Cardiac muscle cell (in vitro differentiated cells and primary cell): ENCODE measurements at regions not wholly inside any gene's neighbourhood (a gene's known extent, or its start where the extent isn't known, plus 50 kb on each side); places are given as distances from the start of the nearest gene placed in this dataset.

ENCODE experiments used
- DNase-seq, 2 donors: peaks; one replicate each; pipeline versions ENCODE4 v3.0.0 to v3.0.0-alpha.2; 2010 to 2017; ENCODE audit warnings: low read depth in 1 of 2, low spot score in 1 of 2
- H3K27ac ChIP-seq: fragments of 200-600 bp; sonication (generic); 2 replicates; pipeline ENCODE4 v1.5.1; 2016
- H3K27me3 ChIP-seq: fragments of 200-600 bp; sonication (generic); 2 replicates; pipeline ENCODE4 v1.6.0; 2016; ENCODE audit warnings: control low read depth
- H3K36me3 ChIP-seq: fragments of 200-600 bp; sonication (generic); 2 replicates; pipeline ENCODE4 v1.5.1; 2016; ENCODE audit warnings: control low read depth
- H3K4me1 ChIP-seq: fragments of 200-600 bp; sonication (generic); 2 replicates; pipeline ENCODE4 v1.8.1; 2017; ENCODE audit warnings: low read depth, mild to moderate bottlenecking, mixed run types
- H3K4me3 ChIP-seq: fragments of 200-600 bp; sonication (generic); 2 replicates; pipeline ENCODE4 v1.5.1; 2016; ENCODE audit warnings: mild to moderate bottlenecking
- H3K9me3 ChIP-seq: fragments of 200-600 bp; sonication (generic); 2 replicates; pipeline ENCODE4 v1.5.1; 2017; ENCODE audit warnings: low read depth, mild to moderate bottlenecking, control low read depth
- CTCF ChIP-seq: IDR thresholded peaks from 2 replicates; pipeline ENCODE4 v1.5.1; 2012; ENCODE audit warnings: low read depth, mild to moderate bottlenecking, low read length

DNA sequence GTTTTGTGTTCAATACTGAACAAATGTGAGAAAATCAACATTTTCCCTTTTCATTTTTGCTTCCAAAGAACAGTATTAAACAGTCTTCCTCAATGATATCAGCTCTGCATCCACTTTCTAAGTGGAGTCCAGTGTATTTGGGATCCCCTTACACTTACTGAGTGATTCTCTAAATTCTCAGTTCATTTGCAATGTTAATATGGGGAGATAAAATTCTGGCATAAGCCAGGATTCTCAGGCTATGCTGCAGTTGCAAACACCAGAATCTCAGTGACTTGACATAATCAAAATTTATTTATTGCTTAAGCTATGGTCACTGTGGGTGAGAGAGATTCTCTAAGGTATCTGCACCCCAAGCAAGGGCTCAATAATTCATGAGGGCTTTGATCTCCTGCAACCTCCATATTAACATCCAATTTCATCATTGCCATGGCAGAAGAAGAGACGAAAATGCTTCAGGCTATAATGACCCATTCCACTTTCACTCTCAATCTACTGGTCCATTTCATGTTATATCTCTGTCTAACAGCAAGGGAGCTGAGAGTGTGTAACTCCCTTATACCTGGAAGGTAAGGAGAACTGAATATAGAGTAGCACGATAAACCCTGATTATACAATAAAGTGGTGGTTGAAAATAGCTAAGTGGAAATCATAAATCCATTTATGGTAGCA is 64.1 kb upstream of the CARD18 start:
- no peak overlapping the region for H3K27ac ChIP-seq
- peaks cover 8% of the 10 kb centered on the region for H3K4me1 ChIP-seq
- no peaks in the 10 kb centered on the region for H3K36me3 ChIP-seq
- H3K9me3 ChIP-seq, result no peaks in the 10 kb centered on the region
- H3K4me3 ChIP-seq, result no peak overlapping the region
- no peaks in the 10 kb centered on the region for H3K27me3 ChIP-seq
- no peak for DNase-seq
- TF ChIP-seq CTCF, result no peak

DNA sequence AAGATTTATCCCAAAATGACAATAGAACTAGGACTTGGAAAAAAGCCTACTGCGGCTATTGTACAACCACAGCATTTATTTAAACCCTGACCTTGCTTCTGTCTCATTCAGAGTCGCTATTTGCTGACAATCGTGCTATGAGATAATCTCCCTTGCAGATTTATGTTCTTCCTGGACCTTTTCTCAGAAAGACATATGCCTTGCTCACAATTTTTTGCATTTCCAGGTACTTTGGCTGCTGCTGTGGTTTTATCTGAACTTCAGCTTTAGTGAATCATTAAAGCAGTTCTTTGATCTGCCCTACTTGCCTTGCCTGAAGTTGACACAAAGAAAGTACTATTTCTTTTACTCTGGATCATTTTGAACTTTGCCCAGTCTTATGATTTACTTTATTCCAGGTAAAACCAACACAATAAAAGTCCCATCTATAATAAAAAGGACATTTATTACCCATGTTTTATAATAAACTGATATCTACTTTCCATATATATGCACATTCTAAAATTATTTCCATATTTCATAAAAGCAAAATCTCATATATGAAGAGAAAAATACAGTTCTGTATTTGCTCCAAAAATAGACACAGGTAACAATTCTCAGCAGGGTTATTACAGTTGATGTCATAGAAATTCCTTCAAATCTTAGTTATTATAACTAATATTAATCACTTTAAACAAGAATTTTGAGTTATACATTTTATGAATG is 63.4 kb upstream of the CARD18 start:
- Histone ChIP-seq H3K27ac (no peak overlapping the region), H3K36me3 (no peaks in the 10 kb centered on the region), H3K4me3 (no peak overlapping the region), H3K4me1 (peaks cover 8% of the 10 kb centered on the region), H3K9me3 (no peaks in the 10 kb centered on the region), H3K27me3 (no peaks in the 10 kb centered on the region)
- TF ChIP-seq CTCF, result no peak
- peak in 1 of 2 donors; percentile 8 for DNase-seq

GRCh38 chr11:105202422-105202821 is 62.9 kb upstream of the CARD18 start:
- Histone ChIP-seq H3K36me3 (no peaks in the 10 kb centered on the region), H3K4me1 (peaks cover 8% of the 10 kb centered on the region), H3K4me3 (no peak overlapping the region), H3K27me3 (no peaks in the 10 kb centered on the region), H3K9me3 (no peaks in the 10 kb centered on the region), H3K27ac (no peak overlapping the region)
- DNase-seq, result no peak
- no peak for TF ChIP-seq CTCF

- Histone ChIP-seq H3K36me3 (no peaks in the 10 kb centered on the region), H3K27ac (no peak overlapping the region), H3K4me3 (no peak overlapping the region), H3K27me3 (no peaks in the 10 kb centered on the region), H3K4me1 (peaks cover 8% of the 10 kb centered on the region), H3K9me3 (no peaks in the 10 kb centered on the region)
- no peak for TF ChIP-seq CTCF
- DNase-seq, result no peak
Measured at GRCh38 chr11:105201166-105201565, 61.6 kb upstream of the CARD18 start.

DNA sequence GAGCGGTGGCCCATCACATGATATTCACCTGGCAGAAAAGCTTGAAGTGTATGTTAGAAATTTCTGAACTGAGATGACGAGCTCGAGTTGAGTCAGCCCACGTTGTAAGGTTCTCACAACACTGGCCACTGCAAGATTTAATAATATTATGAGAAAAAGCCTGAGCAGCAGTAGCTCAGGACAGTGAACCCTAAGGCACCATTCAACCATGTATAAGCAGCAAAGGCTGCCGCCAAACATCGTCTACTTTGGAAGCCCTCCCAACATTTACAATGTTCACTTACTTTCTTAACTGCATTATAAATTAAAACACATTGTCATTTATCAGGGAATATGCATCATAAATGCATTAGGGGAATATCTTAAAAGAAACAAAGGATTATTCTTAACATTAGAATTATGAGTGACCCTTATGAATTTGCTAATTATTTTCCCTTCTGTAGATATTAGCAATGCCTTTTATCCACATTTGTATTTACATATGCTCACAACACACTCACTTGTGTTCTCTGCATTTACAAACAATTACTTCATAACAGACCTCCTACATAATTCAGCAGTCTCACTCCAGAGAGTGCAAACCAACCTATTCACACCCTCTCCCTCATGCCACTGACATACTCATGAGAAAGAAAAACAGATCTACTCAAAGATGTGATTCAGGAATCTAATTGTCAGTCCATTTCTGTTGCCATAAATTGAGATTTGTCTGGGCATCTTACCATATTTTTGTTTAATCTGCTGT is 57.7 kb upstream of the CARD18 start:
- TF ChIP-seq CTCF, result no peak
- Histone ChIP-seq H3K36me3 (no peaks in the 10 kb centered on the region), H3K4me3 (no peak overlapping the region), H3K9me3 (no peaks in the 10 kb centered on the region), H3K27me3 (no peaks in the 10 kb centered on the region), H3K27ac (no peak overlapping the region), H3K4me1 (peaks cover 4% of the 10 kb centered on the region)
- no peak for DNase-seq
